RWPE1 (cell line): ENCODE measurements at regions not wholly inside any gene's neighbourhood (a gene's known extent, or its start where the extent isn't known, plus 50 kb on each side); places are given as distances from the start of the nearest gene placed in this dataset.

Experiments used
- CTCF ChIA-PET: fragments of 350-600 bp; sonication (Branson Sonifier 250); formaldehyde crosslinking; extraction: SDS; loops from one replicate; lab custom pipeline; 2021; lab: Yijun Ruan, JAX
- POLR2A ChIA-PET: fragments of 400-600 bp; formaldehyde crosslinking; extraction: SDS; loops from one replicate; lab custom pipeline; 2020; ENCODE audit warnings: antibody characterized with exemption; ENCODE audit not compliant: low non-redundant PET; lab: Yijun Ruan, JAX
- DNase-seq: peaks from one replicate; pipeline ENCODE4 v3.0.0; 2012; ENCODE audit warnings: low spot score
- H3K27ac ChIP-seq: fragments of 450-650 bp; 2 replicates; pipeline ENCODE4 v1.5.1; 2017
- CTCF ChIP-seq: fragments of 450-650 bp; conservative IDR thresholded peaks from 2 replicates; pipeline ENCODE4 v1.5.1; 2017; ENCODE audit warnings: low read depth, mild to moderate bottlenecking

GRCh38 chr6:146892613-146893401 is 294.0 kb downstream of the ADGB start:
- no peak for TF ChIP-seq CTCF
- no peak for DNase-seq
- no peak overlapping the region for H3K27ac ChIP-seq
- POLR2A ChIA-PET, result no interaction called here
- CTCF ChIA-PET, result interaction anchor here (1.2 kb wide), 1 partner anchor 9 kb away, joined by 3 read pairs; no protein-coding TSS in a partner anchor

- ChIA-PET POLR2A (no interaction called here), CTCF (interaction anchor here (0.6 kb wide), 1 partner anchor 394 kb away, joined by 6 read pairs; no protein-coding TSS in a partner anchor)
- no peak for DNase-seq
- no peak for TF ChIP-seq CTCF
- no peak overlapping the region for H3K27ac ChIP-seq
These were observed 294.9 kb downstream of the ADGB start for GRCh38 chr6:146893690-146894089.

- TF ChIP-seq CTCF, result no peak
- no peak for DNase-seq
- no peak overlapping the region for H3K27ac ChIP-seq
- ChIA-PET CTCF (interaction anchor here (0.6 kb wide), 1 partner anchor 37 kb away, joined by 3 read pairs; no protein-coding TSS in a partner anchor), POLR2A (no interaction called here)
These were observed 295.9 kb downstream of the ADGB start for GRCh38 chr6:146894624-146895023.

- POLR2A ChIA-PET, result no interaction called here
- CTCF ChIA-PET, result no interaction called here
- no peak for TF ChIP-seq CTCF
- H3K27ac ChIP-seq, result no peak overlapping the region
- DNase-seq, result no peak
These were observed 296.5 kb downstream of the ADGB start for GRCh38 chr6:146895101-146895771.

- no peak for TF ChIP-seq CTCF
- CTCF ChIA-PET, result interaction anchor here (1.2 kb wide), 1 partner anchor 13 kb away, joined by 4 read pairs; no protein-coding TSS in a partner anchor
- POLR2A ChIA-PET, result no interaction called here
- H3K27ac ChIP-seq, result no peak overlapping the region
- DNase-seq, result no peak
These were observed 296.9 kb downstream of the ADGB start for GRCh38 chr6:146895772-146896061.

GRCh38 chr6:146896062-146896813 is 297.5 kb downstream of the ADGB start:
- TF ChIP-seq CTCF, result no peak
- ChIA-PET CTCF (interaction anchor here (0.6 to 1.2 kb wide), 2 partner anchors 12 to 1568 kb away, joined by 3 to 4 read pairs; no protein-coding TSS in a partner anchor), POLR2A (no interaction called here)
- no peak for DNase-seq
- H3K27ac ChIP-seq, result no peak overlapping the region
